GM12878 (cell line): ENCODE measurements at regions not wholly inside any gene's neighbourhood (a gene's known extent, or its start where the extent isn't known, plus 50 kb on each side); places are given as distances from the start of the nearest gene placed in this dataset.

Experiments
- ATAC-seq: fragments of 200-7000 bp; cut with Tn5 transposase; 3 replicates; pipeline ENCODE4 v1.9.1; 2020; ENCODE audit warnings: mild to moderate bottlenecking, moderate library complexity
- BruUV-seq: library from RNA; stranded (reverse); fragments of 400-500 nt; replicated peaks from 2 replicates; lab custom pipeline; 2021; lab: Mats Ljungman, UMichigan
- CTCF ChIA-PET: fragments of 300-600 bp; sonication (Branson Sonifier 250); formaldehyde crosslinking; extraction: SDS; loops from one replicate; lab custom pipeline; 2021; ENCODE audit warnings: inconsistent platforms; lab: Yijun Ruan, JAX
- POLR2A ChIA-PET: fragments of 350-600 bp; formaldehyde crosslinking; extraction: SDS; loops from one replicate; lab custom pipeline; 2021; ENCODE audit warnings: inconsistent platforms; lab: Charles Lee
- RAD21 ChIA-PET: fragments of 300-600 bp; sonication (Branson Sonifier 250); formaldehyde crosslinking; loops from one replicate; lab custom pipeline; 2023; ENCODE audit warnings: antibody characterized with exemption; ENCODE audit not compliant: unreplicated experiment; lab: Charles Lee
- SMC1A ChIA-PET: fragments of 300-600 bp; sonication (Branson Sonifier 250); formaldehyde crosslinking; loops from one replicate; lab custom pipeline; 2023; ENCODE audit not compliant: unreplicated experiment, uncharacterized antibody; lab: Charles Lee
- DNase-seq: peaks from one replicate; pipeline ENCODE4 v3.0.0-alpha.2; 2011; ENCODE audit warnings: low read depth, low spot score
- FAIRE-seq: peaks from 3 replicates; lab custom pipeline; 2011; peaks lifted over from hg19 to GRCh38; lab: Jason Lieb, UNC
- H2AFZ ChIP-seq: 2 replicates; pipeline ENCODE4 v1.6.0; 2011; ENCODE audit warnings: low read depth, low read length, control low read depth; ENCODE audit not compliant: control insufficient read depth
- H3K27ac ChIP-seq: 2 replicates; pipeline ENCODE4 v1.5.1; 2011; ENCODE audit warnings: control low read depth; ENCODE audit not compliant: control insufficient read depth, insufficient read depth
- H3K27me3 ChIP-seq, 2 experiments: replicated peaks in 1 of 2; 2 replicates each; pipeline versions ENCODE4 v1.6.0 to v1.6.1; 2011; ENCODE audit warnings: low read length in 1 of 2; ENCODE audit not compliant: control insufficient read depth in 2 of 2, insufficient read depth in 2 of 2
- H3K36me3 ChIP-seq, 2 experiments: 2 replicates each; pipeline ENCODE4 v1.5.1; 2011; ENCODE audit warnings: low read length in 1 of 2; ENCODE audit not compliant: control insufficient read depth in 2 of 2, insufficient read depth in 2 of 2
- H3K4me1 ChIP-seq: 2 replicates; pipeline ENCODE4 v1.6.1; 2011; ENCODE audit warnings: mild to moderate bottlenecking, low read length, moderate library complexity, mixed read lengths; ENCODE audit not compliant: control insufficient read depth, insufficient read depth
- H3K4me2 ChIP-seq: 2 replicates; pipeline ENCODE4 v1.6.0; 2011; ENCODE audit warnings: control low read depth; ENCODE audit not compliant: control insufficient read depth, insufficient read depth
- H3K4me3 ChIP-seq: fragments of 200-600 bp; sonication (generic); 2 replicates; pipeline ENCODE4 v1.5.1; 2016
- H3K79me2 ChIP-seq: 2 replicates; pipeline ENCODE4 v1.6.0; 2011; ENCODE audit warnings: low read length; ENCODE audit not compliant: control insufficient read depth, insufficient read depth
- H3K9ac ChIP-seq: 2 replicates; pipeline ENCODE4 v1.8.0; 2011; ENCODE audit warnings: low read length, control low read depth, mixed read lengths; ENCODE audit not compliant: control insufficient read depth, insufficient read depth
- H3K9me3 ChIP-seq: replicated peaks from 3 replicates; pipeline ENCODE4 v1.5.1; 2011; ENCODE audit warnings: mild to moderate bottlenecking, low read length; ENCODE audit not compliant: control insufficient read depth, insufficient read depth
- H4K20me1 ChIP-seq: 2 replicates; pipeline ENCODE4 v1.6.0; 2011; ENCODE audit not compliant: control insufficient read depth, insufficient read depth
- BMI1 ChIP-seq: fragments of 450-650 bp; IDR thresholded peaks from 2 replicates; pipeline ENCODE4 v1.6.1; 2016; ENCODE audit warnings: mild to moderate bottlenecking, moderate library complexity, borderline replicate concordance
- CUX1 ChIP-seq: IDR thresholded peaks from 2 replicates; pipeline ENCODE4 v1.6.1; 2012; ENCODE audit warnings: improper control_type of control experiment, low read depth, low read length; ENCODE audit not compliant: insufficient replicate concordance
- DPF2 ChIP-seq: fragments of 450-650 bp; IDR thresholded peaks from 2 replicates; pipeline ENCODE4 v1.6.1; 2017; ENCODE audit warnings: mild to moderate bottlenecking
- JUNB ChIP-seq: IDR thresholded peaks from 2 replicates; pipeline ENCODE4 v1.6.1; 2016; ENCODE audit warnings: antibody characterized with exemption, mild to moderate bottlenecking
- NFYB ChIP-seq: IDR thresholded peaks from 2 replicates; pipeline ENCODE4 v1.6.1; 2011; ENCODE audit warnings: low read depth, mild to moderate bottlenecking, low read length, improper control_type of control experiment, moderate library complexity; ENCODE audit not compliant: insufficient read depth
- RELA ChIP-seq: fragments of 450-650 bp; IDR thresholded peaks from 2 replicates; pipeline ENCODE4 v1.8.0; 2014; ENCODE audit warnings: borderline replicate concordance; ENCODE audit not compliant: partially characterized antibody
- SMAD1 ChIP-seq: fragments of 450-650 bp; IDR thresholded peaks from 2 replicates; pipeline ENCODE4 v1.6.1; 2018; ENCODE audit warnings: mild to moderate bottlenecking, low read depth; ENCODE audit not compliant: partially characterized antibody
- SRF ChIP-seq, 2 experiments: IDR thresholded peaks; 2 replicates each; pipeline ENCODE4 v1.6.1; 2011; ENCODE audit warnings: low read depth in 2 of 2, low read length in 2 of 2, mild to moderate bottlenecking in 1 of 2, moderate library complexity in 1 of 2
- TCF12 ChIP-seq: IDR thresholded peaks from 2 replicates; pipeline ENCODE4 v1.6.1; 2011; ENCODE audit warnings: low read depth, mild to moderate bottlenecking, low read length
- ZBTB33 ChIP-seq: fragments of 450-650 bp; IDR thresholded peaks from 2 replicates; pipeline ENCODE4 v1.6.1; 2017; ENCODE audit warnings: mild to moderate bottlenecking
- ZBTB40 ChIP-seq: fragments of 450-650 bp; IDR thresholded peaks from 2 replicates; pipeline ENCODE4 v1.6.1; 2016; ENCODE audit warnings: mild to moderate bottlenecking, moderate library complexity, borderline replicate concordance
- ZNF24 ChIP-seq: fragments of 450-650 bp; IDR thresholded peaks from 2 replicates; pipeline ENCODE4 v1.6.1; 2017; ENCODE audit warnings: antibody characterized with exemption, mild to moderate bottlenecking
- WGBS: methylation state at CpG from one replicate; pipeline ENCODE4 v1.1.6; 2016; ENCODE audit warnings: low lambda C conversion rate; ENCODE audit not compliant: insufficient replicate concordance, insufficient coverage; ENCODE audit errors: missing lambda C conversion rate; 5-methylcytosine and 5-hydroxymethylcytosine counted together
- in situ Hi-C: fragments of 300-500 bp; cut with MboI; formaldehyde crosslinking; loops from 9 replicates; pipeline ENCODE4 v1.14.3; 2018; ENCODE audit warnings: mixed read lengths
- intact Hi-C: fragments of 100-400 bp; cut with micrococcal nuclease; formaldehyde crosslinking; loops from one replicate; pipeline ENCODE4 v1.14.2; 2022; ENCODE audit not compliant: unreplicated experiment

- Histone ChIP-seq H4K20me1 (no peaks in the 10 kb centered on the region), H3K27ac (no peak overlapping the region), H2AFZ (no peak overlapping the region), H3K4me1 (no peaks in the 10 kb centered on the region), H3K79me2 (no peaks in the 10 kb centered on the region), H3K27me3 (no peaks in the 10 kb centered on the region), H3K9me3 (no peaks in the 10 kb centered on the region), H3K4me2 (no peak overlapping the region), H3K9ac (no peak overlapping the region), H3K4me3 (no peak overlapping the region), H3K36me3 (no peaks in the 10 kb centered on the region)
- in situ Hi-C loops, result no loop called here
- intact Hi-C loops, result no loop called here
- DNase-seq, result no peak
- ChIA-PET SMC1A (no interaction called here), CTCF (no interaction called here), POLR2A (no interaction called here), RAD21 (no interaction called here)
- FAIRE-seq, result no peak
- BruUV-seq, result no TSS peak
- ATAC-seq, result no peak
- WGBS, result 13% methylated on average over 5 of the region's 5 CpGs
- TF ChIP-seq CUX1 (no peak), TCF12 (no peak), ZNF24 (no peak), ZBTB40 (no peak), ZBTB33 (no peak), SRF (IDR thresholded peaks at IDR 0.05; ENCODE audit: low read depth in 2 of 2, low read length in 2 of 2) (no peak), JUNB (no peak), NFYB (no peak), BMI1 (no peak), RELA (no peak), SMAD1 (no peak), DPF2 (no peak)
Measured at GRCh38 chr9:108511307-108511706, 344.5 kb downstream of the ACTL7B start.
